ENCODE measurements at regions not wholly inside any gene's neighbourhood (a gene's known extent, or its start where the extent isn't known, plus 50 kb on each side); places are given as distances from the start of the nearest gene placed in this dataset.

DNA sequence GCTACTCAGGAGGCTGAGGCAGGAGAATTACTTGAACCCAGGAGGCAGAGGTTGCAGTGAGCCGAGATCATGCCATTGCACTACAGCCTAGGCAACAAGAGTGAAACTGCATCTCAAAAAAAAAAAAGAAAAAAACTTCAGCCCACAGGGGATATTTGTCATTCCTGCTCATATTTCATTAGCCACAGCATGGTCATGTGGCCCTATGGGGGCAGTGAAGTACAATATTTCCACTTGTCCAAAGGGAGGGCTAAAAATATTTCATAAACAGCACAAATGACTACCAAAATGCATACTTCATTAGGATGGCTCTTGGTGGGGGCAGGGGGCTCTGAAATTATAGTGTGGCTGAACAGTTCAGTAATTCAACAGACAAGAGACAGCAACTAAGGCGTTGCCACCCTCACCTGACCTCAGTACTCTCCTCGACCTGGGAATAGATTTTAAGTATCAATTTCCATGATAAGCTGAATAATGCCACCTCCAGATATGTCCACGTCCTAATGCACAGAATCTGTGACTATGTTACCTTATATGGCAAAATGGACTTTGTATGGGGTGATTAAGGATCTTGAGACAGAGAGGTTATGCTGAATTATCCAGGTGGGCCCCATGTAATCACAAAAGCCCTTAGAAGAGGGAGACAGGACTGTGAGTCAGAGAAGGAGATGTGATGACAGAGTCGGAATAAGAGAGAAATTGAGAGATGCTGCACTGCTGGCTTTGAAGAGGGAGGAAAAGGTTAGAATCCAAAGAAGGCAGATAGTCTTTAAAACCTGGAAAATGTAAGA, 158.2 kb upstream of the CRIM1 start:
- TF ChIP-seq, protein P1, sequence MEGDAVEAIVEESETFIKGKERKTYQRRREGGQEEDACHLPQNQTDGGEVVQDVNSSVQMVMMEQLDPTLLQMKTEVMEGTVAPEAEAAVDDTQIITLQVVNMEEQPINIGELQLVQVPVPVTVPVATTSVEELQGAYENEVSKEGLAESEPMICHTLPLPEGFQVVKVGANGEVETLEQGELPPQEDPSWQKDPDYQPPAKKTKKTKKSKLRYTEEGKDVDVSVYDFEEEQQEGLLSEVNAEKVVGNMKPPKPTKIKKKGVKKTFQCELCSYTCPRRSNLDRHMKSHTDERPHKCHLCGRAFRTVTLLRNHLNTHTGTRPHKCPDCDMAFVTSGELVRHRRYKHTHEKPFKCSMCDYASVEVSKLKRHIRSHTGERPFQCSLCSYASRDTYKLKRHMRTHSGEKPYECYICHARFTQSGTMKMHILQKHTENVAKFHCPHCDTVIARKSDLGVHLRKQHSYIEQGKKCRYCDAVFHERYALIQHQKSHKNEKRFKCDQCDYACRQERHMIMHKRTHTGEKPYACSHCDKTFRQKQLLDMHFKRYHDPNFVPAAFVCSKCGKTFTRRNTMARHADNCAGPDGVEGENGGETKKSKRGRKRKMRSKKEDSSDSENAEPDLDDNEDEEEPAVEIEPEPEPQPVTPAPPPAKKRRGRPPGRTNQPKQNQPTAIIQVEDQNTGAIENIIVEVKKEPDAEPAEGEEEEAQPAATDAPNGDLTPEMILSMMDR (IDR thresholded peaks at IDR 0.05): no peak
- no peak for TF ChIP-seq POLR2A (IDR thresholded peaks at IDR 0.05)

Data from tibial nerve (tissue), 3 donors.